Stimulated activated CD4-positive, alpha-beta T cell treated with anti-CD3 and anti-CD28 coated beads, TNF-alpha, amount 100 ng/mL, for 1 hour (primary cell): ENCODE measurements at regions not wholly inside any gene's neighbourhood (a gene's known extent, or its start where the extent isn't known, plus 50 kb on each side); places are given as distances from the start of the nearest gene placed in this dataset.

ENCODE experiments used
- DNase-seq, 3 donors: peaks; one replicate each; pipeline ENCODE4 v3.0.0-alpha.2; 2020; ENCODE audit warnings: low read depth in 3 of 3, low spot score in 1 of 3

- DNase-seq = no peak
These were observed 131.9 kb downstream of the ASB1 start for GRCh38 chr2:238558456-238559099.

- DNase-seq = no peak
These were observed 133.5 kb downstream of the ASB1 start for GRCh38 chr2:238560234-238560633.

GRCh38 chr2:238561230-238561629 lies 134.5 kb downstream of the ASB1 start:
- no peak for DNase-seq

GRCh38 chr2:238562446-238562845 lies 135.7 kb downstream of the ASB1 start:
- DNase-seq = no peak

- no peak for DNase-seq
These were observed 136.8 kb downstream of the ASB1 start for GRCh38 chr2:238563551-238563950.

GRCh38 chr2:238564286-238564920 lies 137.7 kb downstream of the ASB1 start:
- DNase-seq = no peak

- no peak for DNase-seq
These were observed 138.3 kb downstream of the ASB1 start for GRCh38 chr2:238565031-238565430.

GRCh38 chr2:238566001-238566645 lies 139.4 kb downstream of the ASB1 start:
- DNase-seq = no peak

GRCh38 chr2:238567067-238567855 lies 140.5 kb downstream of the ASB1 start:
- no peak for DNase-seq

- DNase-seq = no peak
These were observed 141.3 kb downstream of the ASB1 start for GRCh38 chr2:238567996-238568395.

GRCh38 chr2:238568455-238569440 lies 142.0 kb downstream of the ASB1 start:
- DNase-seq = no peak

GRCh38 chr2:238569507-238570195 lies 142.9 kb downstream of the ASB1 start:
- no peak for DNase-seq

- DNase-seq = no peak
These were observed 143.7 kb downstream of the ASB1 start for GRCh38 chr2:238570391-238570790.

- DNase-seq = no peak
These were observed 144.2 kb downstream of the ASB1 start for GRCh38 chr2:238570926-238571325.

GRCh38 chr2:238571661-238572372 lies 145.1 kb downstream of the ASB1 start:
- no peak for DNase-seq

- no peak for DNase-seq
These were observed 146.5 kb downstream of the ASB1 start for GRCh38 chr2:238573065-238573778.

- DNase-seq = no peak
These were observed 147.2 kb downstream of the ASB1 start for GRCh38 chr2:238573916-238574315.

GRCh38 chr2:238574490-238575271 lies 148.0 kb downstream of the ASB1 start:
- DNase-seq = no peak
